ENCODE measurements at regions not wholly inside any gene's neighbourhood (a gene's known extent, or its start where the extent isn't known, plus 50 kb on each side); places are given as distances from the start of the nearest gene placed in this dataset.

DNA sequence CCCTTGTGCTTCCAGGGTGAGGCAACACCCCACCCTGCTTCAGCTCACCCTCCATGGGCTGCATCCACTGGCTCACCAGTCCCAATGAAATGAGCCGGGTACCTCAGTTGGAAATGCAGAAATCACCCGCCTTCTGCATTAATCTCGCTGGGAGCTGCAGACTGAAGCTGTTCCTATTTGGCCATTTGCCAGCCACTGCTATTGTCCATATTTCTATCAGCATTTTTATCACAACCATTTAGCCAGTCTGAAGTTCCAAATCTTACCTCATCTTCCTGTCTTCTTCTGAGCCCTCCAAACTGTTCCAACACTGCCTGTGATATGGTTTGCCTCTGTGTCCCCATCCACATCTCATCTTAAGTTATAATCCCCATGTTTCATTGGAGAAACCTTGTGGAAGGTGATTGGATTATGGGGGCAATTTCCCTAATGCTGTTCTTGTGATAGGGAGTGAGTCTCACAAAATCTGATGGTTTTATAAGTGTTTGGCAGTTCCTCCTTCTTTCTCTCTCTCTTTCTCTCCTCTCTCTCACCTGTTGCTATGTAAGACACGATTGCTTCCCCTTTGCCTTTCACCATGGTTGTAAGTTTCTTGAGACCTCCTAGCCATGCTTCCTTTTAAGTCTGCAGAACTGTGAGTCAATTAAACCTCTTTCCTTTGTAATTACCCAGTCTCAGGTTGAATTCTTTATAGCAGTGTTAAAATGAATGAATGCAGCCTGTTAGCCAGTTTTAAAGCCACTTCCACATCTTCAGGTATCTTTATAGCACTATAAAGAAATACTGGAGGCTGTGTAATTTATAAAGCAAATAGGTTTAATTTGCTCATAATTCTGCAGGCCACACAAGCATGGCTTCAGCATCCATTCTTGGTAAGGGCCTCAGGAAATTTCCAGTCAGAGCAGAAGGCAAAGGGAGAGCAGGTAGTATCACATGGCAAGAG lies 203.5 kb downstream of the FCRL5 start:
- TF ChIP-seq, protein P1, sequence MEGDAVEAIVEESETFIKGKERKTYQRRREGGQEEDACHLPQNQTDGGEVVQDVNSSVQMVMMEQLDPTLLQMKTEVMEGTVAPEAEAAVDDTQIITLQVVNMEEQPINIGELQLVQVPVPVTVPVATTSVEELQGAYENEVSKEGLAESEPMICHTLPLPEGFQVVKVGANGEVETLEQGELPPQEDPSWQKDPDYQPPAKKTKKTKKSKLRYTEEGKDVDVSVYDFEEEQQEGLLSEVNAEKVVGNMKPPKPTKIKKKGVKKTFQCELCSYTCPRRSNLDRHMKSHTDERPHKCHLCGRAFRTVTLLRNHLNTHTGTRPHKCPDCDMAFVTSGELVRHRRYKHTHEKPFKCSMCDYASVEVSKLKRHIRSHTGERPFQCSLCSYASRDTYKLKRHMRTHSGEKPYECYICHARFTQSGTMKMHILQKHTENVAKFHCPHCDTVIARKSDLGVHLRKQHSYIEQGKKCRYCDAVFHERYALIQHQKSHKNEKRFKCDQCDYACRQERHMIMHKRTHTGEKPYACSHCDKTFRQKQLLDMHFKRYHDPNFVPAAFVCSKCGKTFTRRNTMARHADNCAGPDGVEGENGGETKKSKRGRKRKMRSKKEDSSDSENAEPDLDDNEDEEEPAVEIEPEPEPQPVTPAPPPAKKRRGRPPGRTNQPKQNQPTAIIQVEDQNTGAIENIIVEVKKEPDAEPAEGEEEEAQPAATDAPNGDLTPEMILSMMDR (IDR thresholded peaks at IDR 0.05 in 8 of 11, conservative IDR thresholded peaks at IDR 0.05 in 3 of 11), result no peak
- no peak for TF ChIP-seq POLR2A (IDR thresholded peaks at IDR 0.05)
- TF ChIP-seq POLR2AphosphoS5 (IDR thresholded peaks at IDR 0.05), result no peak

All from spleen (tissue), 7 donors.